SU-DHL-6 (cell line): ENCODE measurements at regions not wholly inside any gene's neighbourhood (a gene's known extent, or its start where the extent isn't known, plus 50 kb on each side); places are given as distances from the start of the nearest gene placed in this dataset.

ENCODE experiments used
- CTCF ChIP-seq: fragments of 200-600 bp; sonication (generic); IDR thresholded peaks from one replicate; pipeline ENCODE4 v1.5.1; 2017; ENCODE audit warnings: antibody characterized with exemption, mild to moderate bottlenecking, low read length, moderate library complexity; ENCODE audit not compliant: insufficient read depth, poor library complexity, severe bottlenecking
- EZH2phosphoT487 ChIP-seq: fragments of 200-600 bp; sonication (generic), shearing (Covaris generic); conservative IDR thresholded peaks from 2 replicates; pipeline ENCODE4 v1.6.1; 2018; ENCODE audit warnings: mild to moderate bottlenecking, antibody characterized with exemption, low read length, moderate library complexity, mixed read lengths

- TF ChIP-seq CTCF = no peak
- no peak for TF ChIP-seq EZH2phosphoT487
Measured at GRCh38 chr11:15493066-15493465, 378.3 kb downstream of the INSC start.
